Lung microvascular endothelial cell (primary cell): ENCODE measurements at regions not wholly inside any gene's neighbourhood (a gene's known extent, or its start where the extent isn't known, plus 50 kb on each side); places are given as distances from the start of the nearest gene placed in this dataset.

Experiments
- DNase-seq, 2 donors: peaks; one replicate each; pipeline versions ENCODE4 v3.0.0 to v3.0.0-alpha.2; 2010; ENCODE audit warnings: low read depth in 2 of 2

GRCh38 chr6:3557336-3557735 lies 100.5 kb upstream of the SLC22A23 start:
- DNase-seq = no peak

GRCh38 chr6:3553254-3553653 lies 96.4 kb upstream of the SLC22A23 start:
- DNase-seq = no peak

GRCh38 chr6:3551716-3552511 lies 95.1 kb upstream of the SLC22A23 start:
- no peak for DNase-seq

GRCh38 chr6:3549314-3549940 lies 92.6 kb upstream of the SLC22A23 start:
- DNase-seq = peak in 1 of 2 donors; percentile 27

- DNase-seq = no peak
Observed at GRCh38 chr6:3546121-3546520, 89.3 kb upstream of the SLC22A23 start.

- no peak for DNase-seq
Observed at GRCh38 chr6:3545156-3545555, 88.3 kb upstream of the SLC22A23 start.

GRCh38 chr6:3542032-3542640 lies 85.3 kb upstream of the SLC22A23 start:
- no peak for DNase-seq

GRCh38 chr6:3541006-3541585 lies 84.2 kb upstream of the SLC22A23 start:
- no peak for DNase-seq

GRCh38 chr6:3540253-3540820 lies 83.5 kb upstream of the SLC22A23 start:
- DNase-seq = no peak

GRCh38 chr6:3538536-3538935 lies 81.7 kb upstream of the SLC22A23 start:
- peak; percentile 64 to 98 for DNase-seq

- DNase-seq = no peak
Observed at GRCh38 chr6:3536901-3537300, 80.1 kb upstream of the SLC22A23 start.

GRCh38 chr6:3535776-3536435 lies 79.1 kb upstream of the SLC22A23 start:
- DNase-seq = no peak

GRCh38 chr6:3535033-3535775 lies 78.4 kb upstream of the SLC22A23 start:
- no peak for DNase-seq

GRCh38 chr6:3534599-3534998 lies 77.7 kb upstream of the SLC22A23 start:
- DNase-seq = peak; percentile 37 to 47

- no peak for DNase-seq
Observed at GRCh38 chr6:3533981-3534380, 77.1 kb upstream of the SLC22A23 start.

GRCh38 chr6:3532296-3532916 lies 75.6 kb upstream of the SLC22A23 start:
- DNase-seq = no peak

GRCh38 chr6:3531481-3531880 lies 74.6 kb upstream of the SLC22A23 start:
- no peak for DNase-seq

- DNase-seq = no peak
Observed at GRCh38 chr6:3530515-3530914, 73.7 kb upstream of the SLC22A23 start.

- DNase-seq = no peak
Observed at GRCh38 chr6:3529721-3530120, 72.9 kb upstream of the SLC22A23 start.

GRCh38 chr6:3529232-3529631 lies 72.4 kb upstream of the SLC22A23 start:
- no peak for DNase-seq
